BJ (cell line): ENCODE measurements at regions not wholly inside any gene's neighbourhood (a gene's known extent, or its start where the extent isn't known, plus 50 kb on each side); places are given as distances from the start of the nearest gene placed in this dataset.
"Not testable (repeated sequence)": the region's sequence is repeated elsewhere in the genome, so short reads cannot be mapped to it uniquely, and the experiment has no call there.

Source experiments
- CTCF ChIA-PET: fragments of 350-600 bp; formaldehyde crosslinking; extraction: SDS; loops from one replicate; lab custom pipeline; 2021; ENCODE audit warnings: antibody characterized with exemption, inconsistent platforms; lab: Yijun Ruan, JAX
- POLR2A ChIA-PET: fragments of 300-600 bp; sonication (Branson Sonifier 250); formaldehyde crosslinking; extraction: SDS; loops from one replicate; lab custom pipeline; 2021; ENCODE audit warnings: antibody characterized with exemption; lab: Charles Lee
- DNase-seq: peaks from one replicate; pipeline ENCODE4 v3.0.0-alpha.2; 2011; ENCODE audit warnings: low read depth
- H3K27me3 ChIP-seq: 2 replicates; pipeline ENCODE4 v1.6.0; 2011; ENCODE audit warnings: low read length; ENCODE audit not compliant: control insufficient read depth, insufficient read depth
- H3K36me3 ChIP-seq: 2 replicates; pipeline ENCODE4 v1.5.1; 2011; ENCODE audit warnings: low read length; ENCODE audit not compliant: control insufficient read depth, insufficient read depth
- H3K4me3 ChIP-seq: 2 replicates; pipeline ENCODE4 v1.5.1; 2011; ENCODE audit warnings: low read depth, mild to moderate bottlenecking, control low read depth, low read length
- CTCF ChIP-seq: IDR thresholded peaks from 2 replicates; pipeline ENCODE4 v1.5.1; 2011; ENCODE audit warnings: low read depth, mild to moderate bottlenecking, control low read depth, inconsistent platforms, low read length, moderate library complexity; ENCODE audit not compliant: insufficient read depth

- no peaks in the 10 kb centered on the region for H3K36me3 ChIP-seq
- no peaks in the 10 kb centered on the region for H3K27me3 ChIP-seq
- DNase-seq: no peak
- POLR2A ChIA-PET: no interaction called here
- H3K4me3 ChIP-seq: no peak overlapping the region
- no peak for TF ChIP-seq CTCF
- CTCF ChIA-PET: interaction anchor here (0.6 kb wide), 1 partner anchor 157 kb away, joined by 3 read pairs; no protein-coding TSS in a partner anchor
Observed at GRCh38 chr4:30207389-30207788, 512.8 kb upstream of the PCDH7 start.

- H3K27me3 ChIP-seq: no peaks in the 10 kb centered on the region
- no peak for DNase-seq
- POLR2A ChIA-PET: no interaction called here
Observed at GRCh38 chr4:30208731-30209435, 511.3 kb upstream of the PCDH7 start.

GRCh38 chr4:30215973-30216372 is 504.2 kb upstream of the PCDH7 start:
- H3K36me3 ChIP-seq, DNase-seq, H3K27me3 ChIP-seq, CTCF ChIA-PET, POLR2A ChIA-PET, H3K4me3 ChIP-seq: not testable (repeated sequence)

More at GRCh38 chr4:30208731-30209435, 511.3 kb upstream of the PCDH7 start:
- Histone ChIP-seq H3K4me3 (no peak overlapping the region), H3K36me3 (no peaks in the 10 kb centered on the region)
- CTCF ChIA-PET: no interaction called here
- TF ChIP-seq CTCF: no peak

GRCh38 chr4:30245140-30245539 is 475.0 kb upstream of the PCDH7 start:
- no peaks in the 10 kb centered on the region for H3K36me3 ChIP-seq
- CTCF ChIA-PET: no interaction called here
- no peak for DNase-seq
- POLR2A ChIA-PET: no interaction called here
- no peak overlapping the region for H3K4me3 ChIP-seq
- TF ChIP-seq CTCF: no peak
- no peaks in the 10 kb centered on the region for H3K27me3 ChIP-seq

GRCh38 chr4:30256116-30256832 is 463.9 kb upstream of the PCDH7 start:
- POLR2A ChIA-PET: no interaction called here
- no peaks in the 10 kb centered on the region for H3K27me3 ChIP-seq
- CTCF ChIA-PET: no interaction called here
- H3K4me3 ChIP-seq: no peak overlapping the region
- TF ChIP-seq CTCF: no peak
- no peaks in the 10 kb centered on the region for H3K36me3 ChIP-seq
- DNase-seq: no peak

GRCh38 chr4:30258949-30259348 is 461.2 kb upstream of the PCDH7 start:
- no peak for DNase-seq

More at GRCh38 chr4:30258949-30259348, 461.2 kb upstream of the PCDH7 start:
- no peaks in the 10 kb centered on the region for H3K36me3 ChIP-seq
- H3K4me3 ChIP-seq: no peak overlapping the region
- no peaks in the 10 kb centered on the region for H3K27me3 ChIP-seq
- no peak for TF ChIP-seq CTCF
- ChIA-PET CTCF (no interaction called here), POLR2A (no interaction called here)
